GM12878 (cell line): ENCODE measurements at regions not wholly inside any gene's neighbourhood (a gene's known extent, or its start where the extent isn't known, plus 50 kb on each side); places are given as distances from the start of the nearest gene placed in this dataset.

ENCODE experiments used
- CEBPB ChIP-seq, 2 experiments: fragments of 150-350 bp in 1 of 2; IDR thresholded peaks; 2 replicates each; pipeline ENCODE4 v1.6.1; 2012 to 2014; ENCODE audit warnings: low read depth in 2 of 2, low read length in 2 of 2, borderline replicate concordance in 1 of 2, inconsistent platforms in 1 of 2
- CTCF ChIP-seq, 3 experiments: IDR thresholded peaks in 2 of 3; conservative IDR thresholded peaks in 1 of 3; 2 replicates each; pipeline ENCODE4 v1.5.1; 2011; ENCODE audit warnings: low read depth in 3 of 3, low read length in 3 of 3, mild to moderate bottlenecking in 3 of 3, control low read depth in 2 of 3, moderate library complexity in 2 of 3, inconsistent platforms in 1 of 3, mixed read lengths in 1 of 3; ENCODE audit not compliant: control insufficient read depth in 2 of 3, insufficient read depth in 1 of 3; ENCODE audit errors: extremely low read depth in 1 of 3
- EP300 ChIP-seq, 2 experiments: fragments of 150-350 bp in 1 of 2; IDR thresholded peaks; 2 replicates each; pipeline ENCODE4 v1.6.1; 2011 to 2012; ENCODE audit warnings: low read depth in 2 of 2, low read length in 2 of 2, borderline replicate concordance in 1 of 2, improper control_type of control experiment in 1 of 2, inconsistent platforms in 1 of 2; ENCODE audit not compliant: control insufficient read depth in 1 of 2
- EZH2 ChIP-seq: IDR thresholded peaks from 2 replicates; pipeline ENCODE4 v1.6.1; 2012; ENCODE audit warnings: low read depth, mild to moderate bottlenecking, control low read depth, inconsistent platforms, low read length, borderline replicate concordance; ENCODE audit not compliant: control insufficient read depth
- MEF2A ChIP-seq: IDR thresholded peaks from 2 replicates; pipeline ENCODE4 v1.6.1; 2011; ENCODE audit warnings: low read depth, mild to moderate bottlenecking, low read length, moderate library complexity; ENCODE audit not compliant: insufficient read depth
- MYC ChIP-seq: IDR thresholded peaks from 2 replicates; pipeline ENCODE4 v1.6.1; 2011; ENCODE audit warnings: mild to moderate bottlenecking, low read length, moderate library complexity, inconsistent platforms; ENCODE audit not compliant: insufficient read depth, insufficient replicate concordance, insufficient read length, severe bottlenecking
- NFIC ChIP-seq: IDR thresholded peaks from 2 replicates; pipeline ENCODE4 v1.6.1; 2012; ENCODE audit warnings: low read depth, mild to moderate bottlenecking, inconsistent platforms, low read length, moderate library complexity
- PBX3 ChIP-seq: IDR thresholded peaks from 2 replicates; pipeline ENCODE4 v1.6.1; 2011; ENCODE audit warnings: mild to moderate bottlenecking, low read depth, low read length, moderate library complexity; ENCODE audit not compliant: insufficient replicate concordance
- RBBP5 ChIP-seq: fragments of 200-600 bp; sonication (generic); conservative IDR thresholded peaks from 2 replicates; pipeline ENCODE4 v1.6.1; 2016
- SPI1 ChIP-seq: IDR thresholded peaks from 2 replicates; pipeline ENCODE4 v1.6.1; 2011; ENCODE audit warnings: low read depth, mild to moderate bottlenecking, low read length, moderate library complexity, borderline replicate concordance; ENCODE audit not compliant: insufficient read depth
- ZNF274 ChIP-seq: IDR thresholded peaks from one replicate; pipeline ENCODE4 v1.8.0; 2011; ENCODE audit not compliant: insufficient read length, insufficient read depth

- TF ChIP-seq CTCF (IDR thresholded peaks at IDR 0.05 in 2 of 3, conservative IDR thresholded peaks at IDR 0.05 in 1 of 3; ENCODE audit: control insufficient read depth in 2 of 3, extremely low read depth in 1 of 3, insufficient read depth in 1 of 3, low read depth in 3 of 3, low read length in 3 of 3) (no peak), NFIC (no peak), ZNF274 (no peak), EZH2 (no peak), PBX3 (no peak), CEBPB (IDR thresholded peaks at IDR 0.05; ENCODE audit: borderline replicate concordance in 1 of 2, low read depth in 2 of 2, low read length in 2 of 2) (no peak), EP300 (IDR thresholded peaks at IDR 0.05; ENCODE audit: borderline replicate concordance in 1 of 2, control insufficient read depth in 1 of 2, low read depth in 2 of 2, low read length in 2 of 2) (no peak), RBBP5 (no peak), MEF2A (no peak), MYC (no peak), SPI1 (no peak)
Observed at GRCh38 chr5:57349214-57349613, 133.4 kb downstream of the ACTBL2 start.
